H7 (cell line): ENCODE measurements at regions not wholly inside any gene's neighbourhood (a gene's known extent, or its start where the extent isn't known, plus 50 kb on each side); places are given as distances from the start of the nearest gene placed in this dataset.

Source experiments
- DNase-seq: peaks from one replicate; pipeline ENCODE4 v3.0.0; 2012
- H3K27me3 ChIP-seq: 2 replicates; pipeline ENCODE4 v1.6.0; 2011; ENCODE audit warnings: mild to moderate bottlenecking, low read length; ENCODE audit not compliant: control insufficient read depth, insufficient read depth
- H3K36me3 ChIP-seq: replicated peaks from 2 replicates; pipeline ENCODE4 v1.5.1; 2011; ENCODE audit warnings: low read length; ENCODE audit not compliant: control insufficient read depth, insufficient read depth
- H3K4me3 ChIP-seq: 2 replicates; pipeline ENCODE4 v1.5.1; 2011; ENCODE audit warnings: low read depth, mild to moderate bottlenecking, control low read depth, low read length, moderate library complexity; ENCODE audit not compliant: insufficient read depth

- H3K4me3 ChIP-seq = no peak overlapping the region
- no peak for DNase-seq
These were observed 320.0 kb downstream of the CHRM3 start for GRCh38 chr1:239706245-239706892.

GRCh38 chr1:239707615-239708014 lies 321.2 kb downstream of the CHRM3 start:
- Histone ChIP-seq H3K4me3 (no peak overlapping the region), H3K27me3 (no peaks in the 10 kb centered on the region), H3K36me3 (no peaks in the 10 kb centered on the region)
- no peak for DNase-seq

More at GRCh38 chr1:239706245-239706892, 320.0 kb downstream of the CHRM3 start:
- H3K27me3 ChIP-seq = no peaks in the 10 kb centered on the region
- H3K36me3 ChIP-seq = no peaks in the 10 kb centered on the region

DNA sequence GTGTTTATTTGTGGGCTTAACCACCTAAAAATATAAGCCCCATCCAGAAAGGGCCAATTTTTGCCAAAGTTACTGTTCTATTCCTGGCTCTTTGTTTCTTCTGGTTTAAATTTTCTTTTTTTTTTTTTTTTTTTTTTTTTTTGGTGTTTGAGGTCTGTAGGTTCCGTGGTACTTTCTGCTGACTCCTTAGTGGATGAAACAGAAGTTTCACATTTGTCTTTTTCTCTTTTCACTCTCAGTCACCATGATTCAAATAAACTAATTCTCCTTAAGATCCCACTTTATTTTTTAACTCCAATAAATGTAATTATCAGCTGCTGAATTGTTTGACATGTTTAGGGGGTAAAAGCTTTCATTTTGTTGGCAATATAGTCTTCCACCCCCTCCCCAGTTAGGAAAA lies 322.3 kb downstream of the CHRM3 start:
- DNase-seq = no peak
- Histone ChIP-seq H3K36me3 (no peaks in the 10 kb centered on the region), H3K27me3 (no peaks in the 10 kb centered on the region), H3K4me3 (no peak overlapping the region)

GRCh38 chr1:239711768-239712167 lies 325.4 kb downstream of the CHRM3 start:
- no peaks in the 10 kb centered on the region for H3K27me3 ChIP-seq
- no peaks in the 10 kb centered on the region for H3K36me3 ChIP-seq
- H3K4me3 ChIP-seq = no peak overlapping the region
- DNase-seq = peak; percentile 1

DNA sequence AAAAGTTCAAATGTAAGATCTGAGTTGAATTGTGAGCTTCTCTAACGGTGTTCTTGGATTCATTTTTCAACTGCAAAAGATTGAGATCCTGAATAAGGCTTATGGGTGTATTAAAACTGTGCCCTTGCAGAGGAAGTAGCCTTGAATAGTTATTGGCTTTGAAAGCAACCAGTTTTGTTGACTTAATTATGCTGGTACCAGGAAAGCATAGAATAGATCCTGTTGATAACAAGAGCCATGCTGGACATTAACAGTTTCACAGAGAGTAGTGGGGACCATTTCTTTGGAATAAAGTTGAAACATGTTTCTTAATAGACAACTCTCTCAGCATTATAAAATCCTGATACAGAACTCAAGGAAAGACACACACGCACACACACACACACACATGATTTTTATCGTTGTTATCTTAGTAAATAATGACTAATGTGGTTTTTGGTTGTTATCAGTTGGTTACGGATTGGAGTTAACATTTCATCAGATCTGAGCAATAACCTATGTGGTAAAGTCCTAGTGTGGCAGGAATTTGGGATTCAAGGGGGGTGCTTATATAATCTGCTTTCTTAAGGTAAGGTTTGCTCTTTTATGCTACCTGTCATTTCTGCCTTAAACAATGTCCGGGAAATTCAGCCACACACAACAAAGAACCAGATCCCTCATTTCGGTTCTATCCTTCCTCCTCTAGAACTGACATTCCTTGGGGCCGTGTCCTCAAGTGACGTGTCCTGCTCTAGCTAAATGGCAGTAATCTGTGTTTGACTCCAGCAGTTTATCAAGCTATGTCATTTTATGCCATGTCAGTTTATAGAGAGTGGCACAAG lies 330.9 kb downstream of the CHRM3 start:
- no peak overlapping the region for H3K4me3 ChIP-seq
- no peak for DNase-seq

GRCh38 chr1:239717918-239718184 lies 331.5 kb downstream of the CHRM3 start:
- H3K27me3 ChIP-seq = no peaks in the 10 kb centered on the region
- no peak for DNase-seq
- H3K4me3 ChIP-seq = no peak overlapping the region
- H3K36me3 ChIP-seq = no peaks in the 10 kb centered on the region

More for the DNA sequence above, 330.9 kb downstream of the CHRM3 start:
- H3K27me3 ChIP-seq = no peaks in the 10 kb centered on the region
- no peaks in the 10 kb centered on the region for H3K36me3 ChIP-seq

DNA sequence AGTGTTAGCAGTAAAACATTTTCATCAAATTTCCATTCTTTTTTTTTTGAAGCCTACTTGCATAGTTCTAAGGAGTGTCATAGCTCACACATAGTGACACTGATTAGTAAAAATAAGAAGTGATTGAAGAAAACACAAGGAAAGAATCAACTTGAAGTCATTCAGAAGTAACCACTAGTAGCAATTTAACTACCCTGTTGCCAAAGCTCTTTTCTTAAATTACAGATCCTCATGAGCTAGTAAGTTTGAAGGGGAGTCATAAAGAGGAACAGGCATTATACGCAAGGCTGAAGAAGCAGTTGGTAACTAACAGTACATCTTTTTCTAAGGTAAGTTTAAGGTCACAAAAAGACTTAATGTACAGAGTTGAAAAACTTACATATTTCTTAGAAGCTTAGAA lies 332.2 kb downstream of the CHRM3 start:
- H3K27me3 ChIP-seq = no peaks in the 10 kb centered on the region
- no peak for DNase-seq
- no peak overlapping the region for H3K4me3 ChIP-seq
- H3K36me3 ChIP-seq = no peaks in the 10 kb centered on the region

DNA sequence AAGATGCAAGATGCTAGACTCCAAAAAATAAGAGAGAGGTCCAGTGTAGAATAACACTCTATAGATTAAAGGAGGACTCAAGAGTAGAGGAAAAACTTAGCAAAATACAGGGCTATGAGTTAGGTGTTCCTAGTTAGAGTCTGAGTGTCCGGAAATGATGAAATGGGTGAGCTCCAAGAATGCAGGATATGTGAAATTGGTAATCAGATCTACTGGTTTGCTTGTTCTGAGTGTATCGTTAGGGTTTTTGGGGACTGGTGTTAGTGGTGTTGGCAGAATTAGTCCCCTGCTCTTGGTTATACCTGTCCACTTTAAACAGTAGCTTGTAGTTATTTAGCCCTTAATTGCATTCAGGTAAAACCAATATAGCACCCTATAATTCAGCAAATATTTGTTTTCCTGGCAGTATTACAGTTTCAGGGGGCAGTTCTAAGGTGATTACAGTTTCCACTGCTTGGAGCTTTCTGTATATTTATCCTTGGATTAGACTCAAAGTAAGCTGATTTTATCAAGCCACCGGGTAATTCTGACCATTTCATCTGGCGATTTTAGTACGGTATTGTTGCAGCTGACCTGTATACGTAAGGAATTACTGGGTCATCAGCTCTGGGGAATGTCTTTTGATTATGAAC lies 332.7 kb downstream of the CHRM3 start:
- no peak for DNase-seq

GRCh38 chr1:239719642-239720258 lies 333.4 kb downstream of the CHRM3 start:
- H3K36me3 ChIP-seq = no peaks in the 10 kb centered on the region
- H3K27me3 ChIP-seq = no peaks in the 10 kb centered on the region
- no peak for DNase-seq
- H3K4me3 ChIP-seq = no peak overlapping the region

More for the DNA sequence above, 332.7 kb downstream of the CHRM3 start:
- Histone ChIP-seq H3K27me3 (no peaks in the 10 kb centered on the region), H3K36me3 (no peaks in the 10 kb centered on the region), H3K4me3 (no peak overlapping the region)

- Histone ChIP-seq H3K36me3 (no peaks in the 10 kb centered on the region), H3K4me3 (no peak overlapping the region), H3K27me3 (no peaks in the 10 kb centered on the region)
- DNase-seq = no peak
These were observed 335.7 kb downstream of the CHRM3 start for GRCh38 chr1:239722035-239722434.

- no peaks in the 10 kb centered on the region for H3K27me3 ChIP-seq
- no peaks in the 10 kb centered on the region for H3K36me3 ChIP-seq
- DNase-seq = no peak
- H3K4me3 ChIP-seq = no peak overlapping the region
These were observed 337.5 kb downstream of the CHRM3 start for GRCh38 chr1:239723776-239724367.

DNA sequence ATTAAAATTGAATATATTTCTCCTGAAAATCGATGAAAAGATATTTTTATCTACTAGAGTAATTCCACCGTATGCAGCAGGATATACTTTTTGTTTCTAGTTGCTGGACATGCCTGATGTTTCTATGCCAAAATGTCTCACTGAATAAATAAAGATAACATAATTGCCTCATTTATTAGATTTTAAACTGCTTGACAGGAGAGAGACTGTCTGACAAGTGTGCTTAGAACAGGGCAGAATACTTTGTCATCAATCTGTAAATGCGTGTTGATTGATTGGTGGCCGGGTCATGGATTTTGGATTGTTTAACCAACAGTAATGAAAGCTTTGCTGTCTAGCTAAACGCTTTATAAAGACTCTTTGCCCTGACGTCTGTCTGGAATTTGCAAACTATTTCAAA lies 339.0 kb downstream of the CHRM3 start:
- Histone ChIP-seq H3K4me3 (no peak overlapping the region), H3K27me3 (no peaks in the 10 kb centered on the region), H3K36me3 (no peaks in the 10 kb centered on the region)
- DNase-seq = no peak

DNA sequence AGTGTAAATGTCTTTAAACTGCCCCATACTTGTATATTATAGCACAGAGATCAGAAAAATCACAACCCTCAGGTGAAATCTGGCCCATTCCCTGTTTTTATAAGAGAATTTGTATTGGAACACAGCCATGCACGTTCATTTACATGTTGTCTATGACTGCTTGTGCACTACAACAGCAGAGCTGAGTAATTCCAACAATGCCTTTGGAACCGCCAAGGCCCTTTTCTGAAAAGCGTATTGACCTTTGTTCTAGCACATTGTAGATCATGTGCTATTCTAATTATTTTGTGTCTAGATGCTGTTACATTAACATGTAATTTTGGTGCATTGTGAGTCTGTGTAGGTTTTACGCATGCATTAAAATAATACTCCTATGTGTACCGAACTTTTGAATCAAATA lies 339.6 kb downstream of the CHRM3 start:
- no peak overlapping the region for H3K4me3 ChIP-seq
- H3K36me3 ChIP-seq = no peaks in the 10 kb centered on the region
- no peak for DNase-seq
- no peaks in the 10 kb centered on the region for H3K27me3 ChIP-seq

DNA sequence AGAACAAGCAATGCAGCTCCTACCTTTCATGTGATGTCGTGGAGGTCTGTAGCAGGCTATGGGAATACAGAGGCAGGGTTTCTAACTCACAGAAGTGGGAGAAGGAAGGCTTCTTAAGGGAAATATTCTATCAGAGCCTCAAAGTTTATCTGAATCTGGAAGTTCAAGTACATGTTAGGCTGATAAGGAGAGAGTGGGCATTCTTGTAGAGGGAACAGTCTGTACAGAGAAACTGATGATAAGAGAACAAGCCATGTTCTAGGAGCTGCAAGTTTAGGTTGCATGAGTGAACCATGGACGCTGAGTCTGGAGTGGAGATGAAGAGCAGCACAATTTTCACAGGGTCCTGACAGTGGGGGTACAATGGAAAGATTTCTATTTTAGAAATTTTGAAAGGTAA lies 344.0 kb downstream of the CHRM3 start:
- no peak overlapping the region for H3K4me3 ChIP-seq
- H3K36me3 ChIP-seq = no peaks in the 10 kb centered on the region

More for the DNA sequence above, 344.0 kb downstream of the CHRM3 start:
- no peak for DNase-seq
- no peaks in the 10 kb centered on the region for H3K27me3 ChIP-seq
